ENCODE measurements at regions not wholly inside any gene's neighbourhood (a gene's known extent, or its start where the extent isn't known, plus 50 kb on each side); places are given as distances from the start of the nearest gene placed in this dataset.

GRCh38 chr7:35519971-35520809, 174.7 kb downstream of the HERPUD2 start:
- H3K36me3 Mint-ChIP-seq: no peaks in the 10 kb centered on the region
- peaks cover 46% of the 10 kb centered on the region for H3K27me3 Mint-ChIP-seq
- peaks cover 8% of the 10 kb centered on the region for H3K4me1 Mint-ChIP-seq (ENCODE audit: unreplicated experiment)
- no peak overlapping the region for H3K4me3 Mint-ChIP-seq
- H3K9me3 Mint-ChIP-seq: no peaks in the 10 kb centered on the region
- TF ChIP-seq, protein P1, sequence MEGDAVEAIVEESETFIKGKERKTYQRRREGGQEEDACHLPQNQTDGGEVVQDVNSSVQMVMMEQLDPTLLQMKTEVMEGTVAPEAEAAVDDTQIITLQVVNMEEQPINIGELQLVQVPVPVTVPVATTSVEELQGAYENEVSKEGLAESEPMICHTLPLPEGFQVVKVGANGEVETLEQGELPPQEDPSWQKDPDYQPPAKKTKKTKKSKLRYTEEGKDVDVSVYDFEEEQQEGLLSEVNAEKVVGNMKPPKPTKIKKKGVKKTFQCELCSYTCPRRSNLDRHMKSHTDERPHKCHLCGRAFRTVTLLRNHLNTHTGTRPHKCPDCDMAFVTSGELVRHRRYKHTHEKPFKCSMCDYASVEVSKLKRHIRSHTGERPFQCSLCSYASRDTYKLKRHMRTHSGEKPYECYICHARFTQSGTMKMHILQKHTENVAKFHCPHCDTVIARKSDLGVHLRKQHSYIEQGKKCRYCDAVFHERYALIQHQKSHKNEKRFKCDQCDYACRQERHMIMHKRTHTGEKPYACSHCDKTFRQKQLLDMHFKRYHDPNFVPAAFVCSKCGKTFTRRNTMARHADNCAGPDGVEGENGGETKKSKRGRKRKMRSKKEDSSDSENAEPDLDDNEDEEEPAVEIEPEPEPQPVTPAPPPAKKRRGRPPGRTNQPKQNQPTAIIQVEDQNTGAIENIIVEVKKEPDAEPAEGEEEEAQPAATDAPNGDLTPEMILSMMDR (conservative IDR thresholded peaks at IDR 0.05): peak; percentile 91
- H3K27ac Mint-ChIP-seq: no peak overlapping the region
- no peak for DNase-seq (ENCODE audit: extremely low spot score, unreplicated experiment)

DNA sequence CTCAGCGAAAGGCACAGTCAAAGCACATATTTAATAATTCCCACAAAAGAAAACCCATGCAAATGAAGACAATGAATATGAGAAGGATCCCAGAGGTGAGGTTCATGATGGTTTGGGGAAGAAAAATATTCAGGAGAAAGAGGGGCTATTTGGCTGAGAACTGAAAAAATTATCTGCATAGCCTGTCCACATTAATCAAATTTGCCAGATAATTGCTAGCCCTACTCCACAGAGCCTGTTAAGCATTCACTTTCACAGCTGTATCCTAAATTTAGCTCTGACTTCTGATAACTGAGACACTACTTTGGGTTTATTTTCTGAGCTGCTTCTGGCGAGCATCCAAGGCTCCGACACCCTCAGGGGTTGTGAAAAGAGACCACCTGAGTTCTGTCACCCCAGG, 176.2 kb downstream of the HERPUD2 start:
- H3K36me3 Mint-ChIP-seq: no peaks in the 10 kb centered on the region
- H3K9me3 Mint-ChIP-seq: no peaks in the 10 kb centered on the region
- H3K4me1 Mint-ChIP-seq (ENCODE audit: unreplicated experiment): peaks cover 8% of the 10 kb centered on the region
- TF ChIP-seq, protein P1 (conservative IDR thresholded peaks at IDR 0.05): no peak
- DNase-seq (ENCODE audit: extremely low spot score, unreplicated experiment): no peak
- no peak overlapping the region for H3K4me3 Mint-ChIP-seq
- peaks cover 39% of the 10 kb centered on the region for H3K27me3 Mint-ChIP-seq
- H3K27ac Mint-ChIP-seq: no peak overlapping the region

- TF ChIP-seq, protein P1 (conservative IDR thresholded peaks at IDR 0.05): no peak
- peaks cover 8% of the 10 kb centered on the region for H3K4me1 Mint-ChIP-seq (ENCODE audit: unreplicated experiment)
- H3K27ac Mint-ChIP-seq: no peak overlapping the region
- H3K4me3 Mint-ChIP-seq: no peak overlapping the region
- H3K36me3 Mint-ChIP-seq: no peaks in the 10 kb centered on the region
- H3K9me3 Mint-ChIP-seq: no peaks in the 10 kb centered on the region
- DNase-seq (ENCODE audit: extremely low spot score, unreplicated experiment): no peak
- H3K27me3 Mint-ChIP-seq: peaks cover 35% of the 10 kb centered on the region
Measured at GRCh38 chr7:35516498-35516897, 178.4 kb downstream of the HERPUD2 start.

DNA sequence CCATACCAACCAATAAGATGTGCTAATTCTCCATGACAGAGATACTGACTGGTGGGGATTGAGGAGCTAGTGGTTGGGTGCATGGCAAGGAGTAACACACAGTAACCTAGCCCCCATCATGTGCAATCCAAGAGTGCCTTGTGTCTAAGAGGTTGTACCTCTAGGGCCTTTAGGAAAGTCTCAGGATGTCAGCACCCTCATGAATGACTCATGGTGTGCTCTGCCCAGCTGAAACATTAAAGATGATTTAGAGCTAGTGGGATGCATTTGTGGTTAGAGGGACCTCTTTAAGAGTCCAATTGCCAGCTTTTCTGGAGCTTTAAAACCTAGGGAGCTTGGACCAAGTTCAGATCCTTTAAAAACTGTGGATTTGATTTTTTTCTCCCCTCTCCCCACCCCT, 181.1 kb downstream of the HERPUD2 start:
- Mint-ChIP-seq H3K4me3 (no peak overlapping the region), H3K27ac (no peak overlapping the region), H3K4me1 (ENCODE audit: unreplicated experiment) (no peaks in the 10 kb centered on the region), H3K27me3 (peaks cover 25% of the 10 kb centered on the region), H3K36me3 (no peaks in the 10 kb centered on the region), H3K9me3 (no peaks in the 10 kb centered on the region)
- TF ChIP-seq, protein P1 (conservative IDR thresholded peaks at IDR 0.05): no peak
- no peak for DNase-seq (ENCODE audit: extremely low spot score, unreplicated experiment)

GRCh38 chr7:35513195-35513594, 181.7 kb downstream of the HERPUD2 start:
- Mint-ChIP-seq H3K9me3 (no peaks in the 10 kb centered on the region), H3K4me1 (ENCODE audit: unreplicated experiment) (no peaks in the 10 kb centered on the region), H3K27ac (no peak overlapping the region), H3K36me3 (no peaks in the 10 kb centered on the region), H3K27me3 (peaks cover 21% of the 10 kb centered on the region), H3K4me3 (no peak overlapping the region)
- TF ChIP-seq, protein P1 (conservative IDR thresholded peaks at IDR 0.05): no peak
- no peak for DNase-seq (ENCODE audit: extremely low spot score, unreplicated experiment)

All from type B pancreatic cell (in vitro differentiated cells).